ENCODE measurements at regions not wholly inside any gene's neighbourhood (a gene's known extent, or its start where the extent isn't known, plus 50 kb on each side); places are given as distances from the start of the nearest gene placed in this dataset.

DNA sequence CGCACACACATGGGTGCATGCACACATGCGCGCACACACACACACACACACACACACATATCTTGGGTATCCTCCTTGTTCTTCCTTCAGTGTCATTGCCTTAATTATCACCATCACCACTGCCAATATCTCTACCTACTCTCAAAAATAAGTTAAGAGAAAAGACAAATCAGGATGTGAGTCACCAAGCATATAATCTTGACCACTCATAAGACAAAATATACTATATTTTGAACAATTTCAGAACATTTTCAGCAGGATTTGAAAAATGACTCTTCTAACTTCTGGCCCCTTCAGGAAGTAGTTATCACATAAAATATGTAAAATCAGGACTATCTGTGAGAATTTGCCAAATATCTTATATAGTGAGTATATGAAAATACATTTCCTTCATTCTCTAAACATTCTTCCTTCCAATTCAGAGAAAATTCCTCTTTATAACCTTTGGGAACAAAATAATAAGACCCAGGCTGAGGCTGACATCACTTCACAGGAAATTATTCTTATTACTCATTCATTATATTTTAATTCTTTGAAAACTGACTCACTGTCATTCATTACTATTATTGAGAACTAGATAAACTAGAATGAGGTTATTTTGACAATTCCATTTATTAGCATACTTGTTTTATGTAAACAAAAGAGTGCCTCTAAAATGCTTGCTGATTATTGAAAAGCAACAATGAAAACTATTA is 772.0 kb upstream of the ACO1 start:
- TF ChIP-seq, protein P1, sequence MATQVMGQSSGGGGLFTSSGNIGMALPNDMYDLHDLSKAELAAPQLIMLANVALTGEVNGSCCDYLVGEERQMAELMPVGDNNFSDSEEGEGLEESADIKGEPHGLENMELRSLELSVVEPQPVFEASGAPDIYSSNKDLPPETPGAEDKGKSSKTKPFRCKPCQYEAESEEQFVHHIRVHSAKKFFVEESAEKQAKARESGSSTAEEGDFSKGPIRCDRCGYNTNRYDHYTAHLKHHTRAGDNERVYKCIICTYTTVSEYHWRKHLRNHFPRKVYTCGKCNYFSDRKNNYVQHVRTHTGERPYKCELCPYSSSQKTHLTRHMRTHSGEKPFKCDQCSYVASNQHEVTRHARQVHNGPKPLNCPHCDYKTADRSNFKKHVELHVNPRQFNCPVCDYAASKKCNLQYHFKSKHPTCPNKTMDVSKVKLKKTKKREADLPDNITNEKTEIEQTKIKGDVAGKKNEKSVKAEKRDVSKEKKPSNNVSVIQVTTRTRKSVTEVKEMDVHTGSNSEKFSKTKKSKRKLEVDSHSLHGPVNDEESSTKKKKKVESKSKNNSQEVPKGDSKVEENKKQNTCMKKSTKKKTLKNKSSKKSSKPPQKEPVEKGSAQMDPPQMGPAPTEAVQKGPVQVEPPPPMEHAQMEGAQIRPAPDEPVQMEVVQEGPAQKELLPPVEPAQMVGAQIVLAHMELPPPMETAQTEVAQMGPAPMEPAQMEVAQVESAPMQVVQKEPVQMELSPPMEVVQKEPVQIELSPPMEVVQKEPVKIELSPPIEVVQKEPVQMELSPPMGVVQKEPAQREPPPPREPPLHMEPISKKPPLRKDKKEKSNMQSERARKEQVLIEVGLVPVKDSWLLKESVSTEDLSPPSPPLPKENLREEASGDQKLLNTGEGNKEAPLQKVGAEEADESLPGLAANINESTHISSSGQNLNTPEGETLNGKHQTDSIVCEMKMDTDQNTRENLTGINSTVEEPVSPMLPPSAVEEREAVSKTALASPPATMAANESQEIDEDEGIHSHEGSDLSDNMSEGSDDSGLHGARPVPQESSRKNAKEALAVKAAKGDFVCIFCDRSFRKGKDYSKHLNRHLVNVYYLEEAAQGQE (IDR thresholded peaks at IDR 0.05; ENCODE audit: low read depth): no peak
- TF ChIP-seq EZH2phosphoT487 (IDR thresholded peaks at IDR 0.05; ENCODE audit: borderline replicate concordance): no peak
- no peak for TF ChIP-seq POLR2A (IDR thresholded peaks at IDR 0.05; ENCODE audit: borderline replicate concordance, extremely low read depth, insufficient read depth, insufficient read length)
- TF ChIP-seq, protein P2, sequence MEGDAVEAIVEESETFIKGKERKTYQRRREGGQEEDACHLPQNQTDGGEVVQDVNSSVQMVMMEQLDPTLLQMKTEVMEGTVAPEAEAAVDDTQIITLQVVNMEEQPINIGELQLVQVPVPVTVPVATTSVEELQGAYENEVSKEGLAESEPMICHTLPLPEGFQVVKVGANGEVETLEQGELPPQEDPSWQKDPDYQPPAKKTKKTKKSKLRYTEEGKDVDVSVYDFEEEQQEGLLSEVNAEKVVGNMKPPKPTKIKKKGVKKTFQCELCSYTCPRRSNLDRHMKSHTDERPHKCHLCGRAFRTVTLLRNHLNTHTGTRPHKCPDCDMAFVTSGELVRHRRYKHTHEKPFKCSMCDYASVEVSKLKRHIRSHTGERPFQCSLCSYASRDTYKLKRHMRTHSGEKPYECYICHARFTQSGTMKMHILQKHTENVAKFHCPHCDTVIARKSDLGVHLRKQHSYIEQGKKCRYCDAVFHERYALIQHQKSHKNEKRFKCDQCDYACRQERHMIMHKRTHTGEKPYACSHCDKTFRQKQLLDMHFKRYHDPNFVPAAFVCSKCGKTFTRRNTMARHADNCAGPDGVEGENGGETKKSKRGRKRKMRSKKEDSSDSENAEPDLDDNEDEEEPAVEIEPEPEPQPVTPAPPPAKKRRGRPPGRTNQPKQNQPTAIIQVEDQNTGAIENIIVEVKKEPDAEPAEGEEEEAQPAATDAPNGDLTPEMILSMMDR (IDR thresholded peaks at IDR 0.05 in 2 of 3, conservative IDR thresholded peaks at IDR 0.05 in 1 of 3; ENCODE audit: borderline replicate concordance in 1 of 3, insufficient read depth in 1 of 3, low read depth in 2 of 3, low read length in 2 of 3): no peak
- no peak for TF ChIP-seq RAD21 (IDR thresholded peaks at IDR 0.05; ENCODE audit: low read depth)
- no peak for TF ChIP-seq POLR2AphosphoS5 (IDR thresholded peaks at IDR 0.05; ENCODE audit: low read depth, low read length)
- TF ChIP-seq EGR1 (IDR thresholded peaks at IDR 0.05; ENCODE audit: low read depth): no peak
- TF ChIP-seq ZNF274 (IDR thresholded peaks at IDR 0.05; ENCODE audit: low read depth, low read length): no peak
- TF ChIP-seq, protein P3, sequence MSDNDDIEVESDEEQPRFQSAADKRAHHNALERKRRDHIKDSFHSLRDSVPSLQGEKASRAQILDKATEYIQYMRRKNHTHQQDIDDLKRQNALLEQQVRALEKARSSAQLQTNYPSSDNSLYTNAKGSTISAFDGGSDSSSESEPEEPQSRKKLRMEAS (IDR thresholded peaks at IDR 0.05): no peak
- no peak for TF ChIP-seq SIN3A (IDR thresholded peaks at IDR 0.05; ENCODE audit: low read depth)
- no peak for TF ChIP-seq EZH2 (IDR thresholded peaks at IDR 0.05)
- TF ChIP-seq CEBPB (IDR thresholded peaks at IDR 0.05; ENCODE audit: low read depth): no peak
- TF ChIP-seq SRF (IDR thresholded peaks at IDR 0.05; ENCODE audit: low read depth): no peak
